ENCODE measurements at regions not wholly inside any gene's neighbourhood (a gene's known extent, or its start where the extent isn't known, plus 50 kb on each side); places are given as distances from the start of the nearest gene placed in this dataset.

DNA sequence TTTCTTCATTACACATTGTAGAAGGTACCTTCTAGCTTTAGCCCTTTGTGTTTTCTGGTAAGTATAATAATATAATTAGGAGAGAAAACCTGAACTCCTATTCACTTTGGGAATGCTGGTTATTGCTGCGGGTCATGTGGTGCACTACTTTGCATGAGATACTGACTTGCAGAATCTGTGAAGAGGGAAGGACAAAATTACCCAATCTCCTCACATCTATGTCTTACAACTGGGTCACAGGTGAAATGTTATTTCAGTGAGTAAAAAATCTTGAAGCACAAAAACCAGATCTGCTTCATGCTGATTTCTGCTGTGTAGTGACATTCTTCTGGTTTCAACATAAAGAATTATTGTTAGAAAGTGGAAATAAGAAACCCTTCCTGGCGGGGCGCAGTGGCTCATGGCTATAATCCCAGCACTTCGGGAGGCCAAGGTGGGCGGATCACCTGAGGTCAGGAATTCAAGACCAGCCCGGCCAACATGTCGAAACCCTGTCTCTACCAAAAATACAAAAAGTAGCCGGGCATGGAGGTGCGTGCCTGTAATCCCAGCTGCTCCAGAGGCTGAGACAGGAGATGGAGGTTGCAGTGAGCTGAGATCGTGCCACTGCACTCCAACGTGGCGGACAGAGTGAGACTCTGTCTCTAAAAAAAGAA lies 211.0 kb upstream of the REG3G start:
- no peak for TF ChIP-seq POLR2A (IDR thresholded peaks at IDR 0.05; ENCODE audit: low read length)
- TF ChIP-seq GATA1 (IDR thresholded peaks at IDR 0.05; ENCODE audit: low read depth, low read length): no peak
